ENCODE measurements at regions not wholly inside any gene's neighbourhood (a gene's known extent, or its start where the extent isn't known, plus 50 kb on each side); places are given as distances from the start of the nearest gene placed in this dataset.
"Not testable (repeated sequence)": the region's sequence is repeated elsewhere in the genome, so short reads cannot be mapped to it uniquely, and the experiment has no call there.

DNA sequence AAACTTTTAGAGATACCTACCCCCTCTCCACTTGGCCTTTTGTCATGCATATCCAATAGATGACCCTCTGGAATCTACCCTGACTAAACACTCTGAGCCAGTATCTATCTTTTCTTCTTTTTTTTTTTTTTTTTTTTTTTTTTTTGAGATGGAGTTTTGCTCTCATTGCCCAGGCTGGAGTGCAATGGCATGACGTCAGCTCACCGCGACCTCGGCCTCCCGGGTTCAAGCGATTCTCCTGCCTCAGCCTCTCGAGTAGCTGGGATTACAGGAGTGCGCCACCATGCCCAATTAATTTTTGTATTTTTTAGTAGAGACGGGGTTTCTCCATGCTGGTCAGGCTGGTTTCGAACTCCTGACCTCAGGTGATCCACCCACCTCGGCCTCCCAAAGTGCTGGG, 50.8 kb upstream of the GRIN2B start:
- H3K4me3 ChIP-seq (ENCODE audit: low read depth, low read length) = not testable (repeated sequence)

GRCh38 chr12:14043776-14044175, 62.4 kb upstream of the GRIN2B start:
- no peak for TF ChIP-seq CTCF (IDR thresholded peaks at IDR 0.05; ENCODE audit: borderline replicate concordance, insufficient read depth, low read depth, low read length)
- H3K4me3 ChIP-seq (ENCODE audit: low read depth, low read length) = no peak overlapping the region

DNA sequence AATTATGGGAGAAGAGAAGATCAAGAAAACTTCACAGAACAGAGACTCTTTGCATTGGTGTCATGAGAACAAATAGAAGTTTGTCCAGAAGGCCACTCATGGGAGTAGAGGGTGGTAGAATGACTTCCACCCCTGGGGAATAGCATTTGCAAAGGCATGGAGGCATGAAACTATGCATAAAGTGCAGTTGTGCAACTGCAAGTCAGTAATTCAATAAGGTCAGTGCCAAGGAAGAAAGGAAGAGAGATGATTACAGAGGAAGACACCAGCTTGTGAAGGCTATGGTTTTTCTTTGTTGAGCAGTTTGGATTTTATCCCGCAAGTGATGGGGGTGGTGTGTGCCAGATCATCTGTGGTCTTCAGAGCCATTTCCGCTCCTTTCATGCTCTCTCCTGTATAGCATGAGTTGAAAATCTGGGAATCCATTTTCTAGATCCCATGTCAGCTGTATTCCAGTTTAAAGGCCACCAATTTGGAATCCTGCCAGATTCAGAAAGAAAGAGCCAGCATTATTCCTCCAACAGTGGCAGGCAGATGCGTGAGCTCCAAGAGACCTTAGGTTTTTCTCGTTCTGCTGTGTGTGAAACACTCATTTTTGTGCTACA, 67.6 kb upstream of the GRIN2B start:
- H3K4me3 ChIP-seq (ENCODE audit: low read depth, low read length) = no peak overlapping the region
- no peak for TF ChIP-seq CTCF (IDR thresholded peaks at IDR 0.05; ENCODE audit: borderline replicate concordance, insufficient read depth, low read depth, low read length)

- no peak for TF ChIP-seq CTCF (IDR thresholded peaks at IDR 0.05; ENCODE audit: borderline replicate concordance, insufficient read depth, low read depth, low read length)
- no peak overlapping the region for H3K4me3 ChIP-seq (ENCODE audit: low read depth, low read length)
These were observed 76.5 kb upstream of the GRIN2B start for GRCh38 chr12:14057895-14058294.

- TF ChIP-seq CTCF (IDR thresholded peaks at IDR 0.05; ENCODE audit: borderline replicate concordance, insufficient read depth, low read depth, low read length) = no peak
- H3K4me3 ChIP-seq (ENCODE audit: low read depth, low read length) = no peak overlapping the region
These were observed 77.3 kb upstream of the GRIN2B start for GRCh38 chr12:14058717-14059116.

- no peak for TF ChIP-seq CTCF (IDR thresholded peaks at IDR 0.05; ENCODE audit: borderline replicate concordance, insufficient read depth, low read depth, low read length)
- no peak overlapping the region for H3K4me3 ChIP-seq (ENCODE audit: low read depth, low read length)
These were observed 78.1 kb upstream of the GRIN2B start for GRCh38 chr12:14059548-14059947.

DNA sequence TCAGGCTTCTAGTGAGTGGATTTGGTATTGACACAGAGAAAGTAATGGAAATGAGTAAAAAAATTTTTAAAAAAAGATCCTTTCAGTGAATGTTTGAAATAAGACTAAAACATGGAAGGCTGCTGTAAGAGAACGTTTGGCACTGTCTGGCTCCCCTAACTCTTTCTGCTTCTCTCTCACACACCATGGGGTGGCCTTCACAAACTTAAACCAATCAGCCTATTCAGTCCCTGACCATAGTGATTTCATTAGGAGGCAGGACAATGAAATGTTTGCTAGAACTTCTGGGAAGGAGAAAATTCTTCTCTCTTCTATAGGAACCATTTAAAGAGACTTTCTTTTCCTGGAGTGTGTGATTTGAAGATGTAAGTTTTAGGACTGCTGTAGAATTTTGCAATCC, 84.2 kb upstream of the GRIN2B start:
- H3K4me3 ChIP-seq (ENCODE audit: low read depth, low read length) = no peak overlapping the region
- no peak for TF ChIP-seq CTCF (IDR thresholded peaks at IDR 0.05; ENCODE audit: borderline replicate concordance, insufficient read depth, low read depth, low read length)

DNA sequence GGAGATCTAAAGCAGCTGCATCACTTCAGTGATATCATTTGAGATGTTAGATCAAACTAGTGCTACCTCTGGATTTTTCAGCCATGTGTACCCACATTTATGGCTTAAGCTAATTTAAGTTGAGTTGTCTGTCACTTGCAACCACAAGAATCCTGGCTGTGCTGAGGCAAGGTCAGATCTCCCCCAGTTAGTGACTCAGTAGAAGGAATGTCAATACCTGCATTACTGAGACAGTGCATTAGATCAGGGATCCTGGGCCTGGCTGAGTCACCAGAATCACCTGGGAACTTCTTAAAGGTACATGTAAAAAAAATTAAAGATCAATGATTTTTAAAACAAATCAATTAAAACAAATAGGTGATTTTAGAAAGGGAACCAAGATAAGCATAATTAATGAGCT, 84.6 kb upstream of the GRIN2B start:
- TF ChIP-seq CTCF (IDR thresholded peaks at IDR 0.05; ENCODE audit: borderline replicate concordance, insufficient read depth, low read depth, low read length) = no peak
- H3K4me3 ChIP-seq (ENCODE audit: low read depth, low read length) = no peak overlapping the region
